Astrocyte of the cerebellum (primary cell): ENCODE measurements at regions not wholly inside any gene's neighbourhood (a gene's known extent, or its start where the extent isn't known, plus 50 kb on each side); places are given as distances from the start of the nearest gene placed in this dataset.
A peak's percentile ranks its signal among the peaks of the same experiment; 100 is the strongest.

Experiments used
- DNase-seq: peaks from one replicate; pipeline ENCODE4 v3.0.0-alpha.2; 2011; ENCODE audit warnings: low read depth
- H3K4me3 ChIP-seq: 2 replicates; pipeline ENCODE4 v1.5.1; 2011; ENCODE audit warnings: mild to moderate bottlenecking, low read depth, low read length, moderate library complexity
- CTCF ChIP-seq: IDR thresholded peaks from 2 replicates; pipeline ENCODE4 v1.5.1; 2012; ENCODE audit warnings: low read length, low read depth, moderate library complexity, mild to moderate bottlenecking; ENCODE audit errors: missing control alignments
- in situ Hi-C: cut with HindIII; loops from 2 replicates; pipeline ENCODE4 v1.10.0; 2017; ENCODE audit warnings: low sequenced_read_pairs

- H3K4me3 ChIP-seq, result no peak overlapping the region
- in situ Hi-C loops, result no loop called here
- TF ChIP-seq CTCF, result no peak
Measured at GRCh38 chr12:93984005-93984404, 164.4 kb upstream of the PLXNC1 start.

GRCh38 chr12:93989949-93990348 lies 158.4 kb upstream of the PLXNC1 start:
- H3K4me3 ChIP-seq, result no peak overlapping the region
- TF ChIP-seq CTCF, result no peak
- DNase-seq, result no peak
- in situ Hi-C loops, result no loop called here

More at GRCh38 chr12:93984005-93984404, 164.4 kb upstream of the PLXNC1 start:
- no peak for DNase-seq

- no peak overlapping the region for H3K4me3 ChIP-seq
- TF ChIP-seq CTCF, result peak; percentile 68
- peak; percentile 27 for DNase-seq
- in situ Hi-C loops, result no loop called here
Measured at GRCh38 chr12:93990832-93991803, 157.3 kb upstream of the PLXNC1 start.

- no peak for TF ChIP-seq CTCF
- in situ Hi-C loops, result no loop called here
- DNase-seq, result no peak
- no peak overlapping the region for H3K4me3 ChIP-seq
Measured at GRCh38 chr12:93991829-93992461, 156.4 kb upstream of the PLXNC1 start.

GRCh38 chr12:93994721-93995120 lies 153.7 kb upstream of the PLXNC1 start:
- no peak overlapping the region for H3K4me3 ChIP-seq
- in situ Hi-C loops, result no loop called here
- no peak for DNase-seq
- TF ChIP-seq CTCF, result no peak

GRCh38 chr12:93996321-93996720 lies 152.1 kb upstream of the PLXNC1 start:
- in situ Hi-C loops, result no loop called here
- H3K4me3 ChIP-seq, result no peak overlapping the region
- TF ChIP-seq CTCF, result no peak
- DNase-seq, result no peak
